ENCODE measurements at regions not wholly inside any gene's neighbourhood (a gene's known extent, or its start where the extent isn't known, plus 50 kb on each side); places are given as distances from the start of the nearest gene placed in this dataset.
"Not testable (repeated sequence)": the region's sequence is repeated elsewhere in the genome, so short reads cannot be mapped to it uniquely, and the experiment has no call there.

DNA sequence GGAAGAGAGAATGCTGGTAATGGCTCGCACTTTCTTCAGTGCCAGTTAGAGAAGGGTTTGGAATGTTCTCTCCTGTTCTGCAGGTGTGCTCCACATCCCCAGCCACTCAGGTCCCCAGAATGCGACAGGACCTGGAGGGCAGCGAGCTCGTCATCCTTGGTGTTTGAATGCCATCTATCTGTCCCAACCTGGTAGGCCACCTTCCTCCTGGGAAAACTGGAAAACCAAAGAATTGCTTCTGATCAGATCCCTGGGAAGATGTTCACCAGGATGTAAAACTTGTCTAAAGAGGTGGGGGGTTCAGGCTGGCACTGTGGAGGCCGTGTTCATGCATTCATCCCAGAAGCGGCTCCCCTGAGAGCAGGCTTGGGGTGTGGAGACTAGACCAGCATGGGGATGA is 379.5 kb downstream of the GLRX3 start:
- Histone ChIP-seq H3K4me3 (no peak overlapping the region), H3K9me3 (peaks cover 0 to 8% (median 0%) of the 10 kb centered on the region in 11 donors), H3K36me3 (no peaks in the 10 kb centered on the region), H3K27me3 (peaks cover 0 to 36% (median 16%) of the 10 kb centered on the region in 7 donors), H3K4me1 (no peaks in the 10 kb centered on the region), H3K27ac (no peak overlapping the region)
- ATAC-seq (no peak), DNase-seq (no peak)
- WGBS, 2 donors, result 81 to 83% methylated on average over 6 of the region's 6 CpGs
- TF ChIP-seq, protein P1, sequence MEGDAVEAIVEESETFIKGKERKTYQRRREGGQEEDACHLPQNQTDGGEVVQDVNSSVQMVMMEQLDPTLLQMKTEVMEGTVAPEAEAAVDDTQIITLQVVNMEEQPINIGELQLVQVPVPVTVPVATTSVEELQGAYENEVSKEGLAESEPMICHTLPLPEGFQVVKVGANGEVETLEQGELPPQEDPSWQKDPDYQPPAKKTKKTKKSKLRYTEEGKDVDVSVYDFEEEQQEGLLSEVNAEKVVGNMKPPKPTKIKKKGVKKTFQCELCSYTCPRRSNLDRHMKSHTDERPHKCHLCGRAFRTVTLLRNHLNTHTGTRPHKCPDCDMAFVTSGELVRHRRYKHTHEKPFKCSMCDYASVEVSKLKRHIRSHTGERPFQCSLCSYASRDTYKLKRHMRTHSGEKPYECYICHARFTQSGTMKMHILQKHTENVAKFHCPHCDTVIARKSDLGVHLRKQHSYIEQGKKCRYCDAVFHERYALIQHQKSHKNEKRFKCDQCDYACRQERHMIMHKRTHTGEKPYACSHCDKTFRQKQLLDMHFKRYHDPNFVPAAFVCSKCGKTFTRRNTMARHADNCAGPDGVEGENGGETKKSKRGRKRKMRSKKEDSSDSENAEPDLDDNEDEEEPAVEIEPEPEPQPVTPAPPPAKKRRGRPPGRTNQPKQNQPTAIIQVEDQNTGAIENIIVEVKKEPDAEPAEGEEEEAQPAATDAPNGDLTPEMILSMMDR (IDR thresholded peaks at IDR 0.05), result no peak
- intact Hi-C loops (cut with DNase I), result no loop called here

DNA sequence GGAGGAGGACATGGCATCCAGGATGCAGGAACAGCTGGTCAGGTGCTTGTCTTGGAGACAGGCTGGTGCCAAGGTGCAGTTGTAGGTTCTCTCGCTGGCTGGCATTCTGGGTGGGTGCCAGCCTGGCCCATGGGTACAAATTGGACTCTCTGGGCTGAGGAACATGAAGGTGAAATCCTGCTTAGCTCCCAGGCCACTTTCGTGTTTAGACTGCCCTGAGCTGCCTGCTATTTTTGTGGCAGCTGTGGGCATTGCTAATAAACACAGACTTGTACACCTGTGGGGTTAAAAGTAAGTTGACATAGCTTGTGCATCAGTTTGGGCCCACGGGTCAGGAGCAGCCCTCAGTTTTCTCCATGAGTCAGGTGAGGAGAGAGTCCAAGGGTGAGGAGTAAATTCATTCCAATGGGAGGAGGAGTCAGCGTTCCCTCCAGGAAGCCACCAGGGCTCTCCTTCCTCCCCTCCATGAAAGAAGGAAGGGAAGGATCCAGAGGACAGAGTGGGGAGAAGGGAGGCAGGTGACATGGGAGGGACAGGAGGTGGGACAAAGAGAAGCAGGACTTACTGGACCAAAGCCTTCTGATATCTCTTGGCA is 380.0 kb downstream of the GLRX3 start:
- Histone ChIP-seq H3K4me1 (no peaks in the 10 kb centered on the region), H3K36me3 (no peaks in the 10 kb centered on the region), H3K9me3 (peaks cover 0 to 8% (median 0%) of the 10 kb centered on the region in 11 donors), H3K4me3 (no peak overlapping the region), H3K27ac (no peak overlapping the region), H3K27me3 (peaks cover 0 to 33% (median 11%) of the 10 kb centered on the region in 7 donors)
- DNase-seq (no peak), ATAC-seq (no peak)
- intact Hi-C loops (cut with DNase I), result no loop called here
- TF ChIP-seq, protein P1 (IDR thresholded peaks at IDR 0.05), result no peak
- WGBS, 2 donors, result 74 to 75% methylated on average over 4 of the region's 4 CpGs

DNA sequence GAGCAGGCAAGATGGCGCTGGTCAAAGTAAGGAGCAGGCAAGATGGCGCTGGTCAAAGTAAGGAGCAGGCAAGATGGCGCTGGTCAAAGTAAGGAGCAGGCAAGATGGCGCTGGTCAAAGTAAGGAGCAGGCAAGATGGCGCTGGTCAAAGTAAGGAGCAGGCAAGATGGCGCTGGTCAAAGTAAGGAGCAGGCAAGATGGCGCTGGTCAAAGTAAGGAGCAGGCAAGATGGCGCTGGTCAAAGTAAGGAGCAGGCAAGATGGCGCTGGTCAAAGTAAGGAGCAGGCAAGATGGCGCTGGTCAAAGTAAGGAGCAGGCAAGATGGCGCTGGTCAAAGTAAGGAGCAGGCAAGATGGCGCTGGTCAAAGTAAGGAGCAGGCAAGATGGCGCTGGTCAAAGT is 382.7 kb downstream of the GLRX3 start:
- WGBS, 2 donors, result 89 to 95% methylated on average over 3 to 5 of the region's 13 CpGs
- DNase-seq; intact Hi-C loops (cut with DNase I); H3K27me3 ChIP-seq; H3K36me3 ChIP-seq; ATAC-seq; H3K4me1 ChIP-seq; H3K4me3 ChIP-seq; H3K27ac ChIP-seq; H3K9me3 ChIP-seq: not testable (repeated sequence)

- intact Hi-C loops (cut with DNase I), result no loop called here
- H3K4me1 ChIP-seq, result no peaks in the 10 kb centered on the region
- DNase-seq, result no peak
- no peak overlapping the region for H3K27ac ChIP-seq
- H3K27me3 ChIP-seq, result peaks cover 0 to 13% (median 0%) of the 10 kb centered on the region in 7 donors
- H3K4me3 ChIP-seq, result no peak overlapping the region
- no peaks in the 10 kb centered on the region for H3K36me3 ChIP-seq
- H3K9me3 ChIP-seq, result peaks cover 0 to 8% (median 0%) of the 10 kb centered on the region in 11 donors
- 81 to 82% methylated on average over 9 of the region's 9 CpGs for WGBS, 2 donors
- TF ChIP-seq, protein P1 (IDR thresholded peaks at IDR 0.05), result no peak
- no peak for ATAC-seq
Measured at GRCh38 chr10:130519791-130520190, 383.6 kb downstream of the GLRX3 start.

DNA sequence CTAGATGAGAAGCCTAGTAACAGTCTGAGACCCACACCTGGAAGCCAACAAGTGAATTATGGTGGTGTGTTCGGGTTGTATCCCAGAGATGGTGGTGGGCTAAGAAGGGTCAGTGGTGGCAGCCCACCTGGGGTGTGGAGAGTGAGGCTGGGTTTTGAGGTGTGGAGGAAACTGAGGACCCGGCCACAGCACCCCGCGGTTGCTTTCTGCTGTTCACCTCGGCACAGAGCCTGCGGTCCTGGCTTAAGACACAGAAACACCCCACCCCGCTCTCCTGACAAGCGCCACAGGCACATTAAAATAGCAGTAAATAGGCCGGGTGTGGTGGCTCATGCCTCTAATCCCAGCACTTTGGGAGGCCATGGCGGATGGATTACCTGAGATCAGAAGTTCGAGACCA is 395.1 kb downstream of the GLRX3 start:
- DNase-seq (no peak), ATAC-seq (no peak)
- Histone ChIP-seq H3K36me3 (no peaks in the 10 kb centered on the region), H3K4me1 (no peaks in the 10 kb centered on the region), H3K27me3 (peaks cover 0 to 4% (median 0%) of the 10 kb centered on the region in 7 donors), H3K4me3 (no peak overlapping the region), H3K27ac (no peak overlapping the region), H3K9me3 (peaks cover 0 to 4% (median 0%) of the 10 kb centered on the region in 11 donors)
- WGBS, 2 donors, result 84 to 86% methylated on average over 11 of the region's 11 CpGs
- intact Hi-C loops (cut with DNase I), result no loop called here
- TF ChIP-seq, protein P1 (IDR thresholded peaks at IDR 0.05), result no peak
